NCI-H2081 (cell line): ENCODE measurements at regions not wholly inside any gene's neighbourhood (a gene's known extent, or its start where the extent isn't known, plus 50 kb on each side); places are given as distances from the start of the nearest gene placed in this dataset.
"Not testable (repeated sequence)": the region's sequence is repeated elsewhere in the genome, so short reads cannot be mapped to it uniquely, and the experiment has no call there.

ENCODE experiments used
- DNase-seq, 2 experiments: peaks; one replicate each; lab custom pipeline; 2025; lab: John Stamatoyannopoulos, UW

DNA sequence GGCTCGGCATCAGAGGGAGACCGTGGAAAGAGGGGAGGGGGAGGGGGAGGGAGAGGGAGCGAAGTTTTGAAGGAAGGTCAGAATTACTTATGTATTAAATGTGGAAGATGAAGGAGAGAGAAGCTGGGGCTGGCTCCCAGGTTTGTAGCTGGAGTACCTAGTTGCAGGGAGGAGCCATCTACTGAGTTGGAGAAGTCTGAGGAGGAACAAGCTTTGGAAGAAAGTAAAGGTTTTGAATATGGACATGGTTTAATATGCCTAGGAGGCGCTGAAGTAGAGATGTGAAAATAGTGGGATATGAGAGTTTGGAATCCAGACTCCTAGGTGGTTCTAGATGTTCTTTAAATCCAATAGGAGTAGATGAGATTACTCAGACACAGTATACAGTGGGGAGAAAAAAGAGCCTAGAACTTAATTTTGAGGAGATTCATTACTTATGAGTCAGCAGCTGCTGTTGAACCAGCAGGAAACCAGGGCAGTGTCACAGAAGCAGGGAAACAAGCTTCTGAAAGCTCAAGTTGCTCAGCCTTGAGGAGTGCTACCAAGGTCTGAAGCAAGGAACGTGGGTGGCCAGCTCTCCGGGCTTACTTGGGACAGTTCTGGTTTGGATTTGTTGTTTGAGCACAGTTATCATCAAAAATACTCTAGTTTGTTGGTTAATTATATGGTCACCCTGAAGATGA is 149.3 kb downstream of the UTRN start:
- DNase-seq, result no peak

DNA sequence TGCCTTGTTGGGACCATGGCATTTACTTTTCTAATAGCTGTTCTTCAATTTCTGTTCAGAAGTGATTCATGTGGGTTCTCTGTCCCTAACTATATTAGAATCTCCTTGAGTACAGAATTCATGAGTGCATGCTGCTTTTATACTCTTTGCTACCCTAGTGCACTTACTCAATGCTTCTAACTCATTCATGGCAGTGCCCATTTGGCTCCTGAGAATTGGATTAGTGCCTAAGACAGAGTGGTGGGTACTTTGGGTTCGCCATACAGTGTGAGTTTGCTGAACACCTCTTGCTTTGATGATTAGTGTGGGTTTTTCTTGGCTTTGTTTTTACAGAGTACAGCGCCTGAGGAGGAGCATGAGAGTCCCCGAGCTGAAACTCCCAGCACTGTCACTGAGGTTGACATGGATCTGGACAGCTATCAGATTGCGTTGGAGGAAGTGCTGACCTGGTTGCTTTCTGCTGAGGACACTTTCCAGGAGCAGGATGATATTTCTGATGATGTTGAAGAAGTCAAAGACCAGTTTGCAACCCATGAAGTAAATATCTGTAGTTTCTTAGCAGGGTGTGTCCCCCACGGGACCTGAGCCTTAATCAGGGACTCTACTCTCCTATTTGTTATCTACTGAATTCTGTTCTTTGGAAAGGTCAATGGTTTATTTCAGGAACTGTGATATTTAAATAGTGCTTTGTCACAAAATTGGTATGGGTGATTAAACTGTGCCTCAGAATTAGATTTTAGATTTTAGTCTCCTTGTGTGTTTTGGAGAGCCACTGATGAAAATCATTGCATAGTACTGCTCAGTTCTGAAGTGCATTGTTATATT is 150.7 kb downstream of the UTRN start:
- DNase-seq, result no peak

DNA sequence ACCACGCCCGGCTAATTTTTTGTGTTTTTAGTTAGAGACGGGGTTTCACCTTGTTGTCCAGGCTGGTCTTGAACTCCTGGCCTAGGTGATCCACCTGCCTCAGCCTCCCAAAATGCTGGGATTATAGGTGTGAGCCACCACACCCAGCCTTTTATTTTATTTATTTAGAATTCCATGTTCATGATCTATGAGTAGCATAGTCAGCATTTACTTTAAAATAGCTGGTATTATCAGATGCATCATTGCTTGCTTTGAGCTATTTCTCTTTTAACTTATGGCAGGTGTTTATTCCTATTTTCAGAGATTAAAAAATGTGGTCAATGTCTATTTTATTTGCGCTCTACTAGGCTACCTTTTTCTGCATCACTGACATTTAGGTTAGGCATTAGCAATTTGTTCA is 152.0 kb downstream of the UTRN start:
- no peak for DNase-seq

DNA sequence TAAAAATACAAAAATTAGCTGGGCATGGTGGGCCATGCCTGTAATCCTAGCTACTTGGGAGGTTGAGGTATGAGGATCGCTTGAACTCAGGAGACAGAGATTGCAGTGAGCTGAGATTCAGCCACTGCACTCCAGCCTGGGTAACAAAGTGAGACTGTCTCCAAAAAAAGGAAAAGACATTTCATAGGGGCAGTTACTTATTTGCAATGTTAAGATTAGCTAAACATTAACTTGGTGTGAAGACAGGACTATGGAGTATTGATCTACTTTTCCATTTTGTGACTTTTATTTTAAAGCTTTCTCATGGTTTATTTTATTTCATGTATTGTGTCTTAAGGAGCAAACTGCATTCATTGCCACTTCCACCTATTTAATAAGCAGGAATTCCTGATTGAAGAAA is 153.0 kb downstream of the UTRN start:
- no peak for DNase-seq

DNA sequence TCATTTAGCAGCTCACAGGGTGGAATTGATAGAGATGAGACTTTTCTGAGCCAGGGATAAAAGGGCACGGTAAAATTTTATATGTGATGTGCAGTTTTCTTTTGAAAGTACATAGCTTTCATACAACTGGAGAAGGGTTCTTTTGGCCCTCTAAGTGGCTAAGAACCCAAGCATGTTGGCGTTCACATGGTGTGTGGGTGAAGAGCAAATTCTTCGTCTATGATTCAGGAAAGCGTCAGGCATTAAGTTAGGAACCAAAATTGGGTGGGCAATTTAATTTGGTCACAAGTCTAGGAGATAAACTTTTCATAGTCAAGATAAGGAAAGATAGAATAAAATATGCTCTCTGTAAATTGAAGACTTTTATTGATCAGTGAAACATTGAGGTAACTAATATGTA is 153.9 kb downstream of the UTRN start:
- DNase-seq, result no peak

DNA sequence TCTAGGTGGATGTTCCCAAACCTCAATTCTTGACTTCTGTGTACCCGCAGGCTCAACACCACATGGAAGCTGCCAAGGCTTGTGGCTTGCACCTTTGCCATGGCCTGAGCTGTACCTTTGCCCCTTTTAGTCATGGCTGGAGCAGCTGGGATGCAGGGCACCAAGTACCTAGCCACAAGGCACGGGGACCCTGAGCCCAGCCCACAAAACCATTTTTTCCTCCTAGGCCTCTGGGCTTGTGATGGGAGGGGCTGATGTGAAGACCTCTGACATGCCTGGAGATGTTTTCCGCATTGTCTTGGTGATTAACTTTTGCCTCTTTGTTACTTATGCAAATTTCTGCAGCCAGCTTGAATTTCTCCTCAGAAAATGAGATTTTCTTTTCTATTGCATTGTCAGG is 156.7 kb downstream of the UTRN start:
- DNase-seq, result not testable (repeated sequence)

DNA sequence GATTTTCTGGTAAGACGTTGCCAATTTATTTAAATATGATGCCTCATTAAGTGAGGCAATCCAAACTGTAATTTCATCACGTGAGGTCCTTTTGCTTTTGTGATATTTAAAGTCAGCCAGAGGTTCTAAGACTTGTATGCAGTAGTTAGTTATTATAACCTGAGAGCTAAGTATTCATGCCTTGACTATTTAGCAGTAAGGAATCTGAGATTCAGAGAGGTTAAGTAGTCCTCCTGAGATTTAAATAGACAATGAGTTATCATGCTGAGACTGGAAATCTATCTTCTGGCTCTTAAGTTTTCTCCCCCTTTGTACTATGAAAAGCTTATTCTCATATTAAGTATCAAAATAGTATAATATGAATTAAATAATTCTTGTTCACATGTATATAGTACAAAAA is 158.0 kb downstream of the UTRN start:
- no peak for DNase-seq

DNA sequence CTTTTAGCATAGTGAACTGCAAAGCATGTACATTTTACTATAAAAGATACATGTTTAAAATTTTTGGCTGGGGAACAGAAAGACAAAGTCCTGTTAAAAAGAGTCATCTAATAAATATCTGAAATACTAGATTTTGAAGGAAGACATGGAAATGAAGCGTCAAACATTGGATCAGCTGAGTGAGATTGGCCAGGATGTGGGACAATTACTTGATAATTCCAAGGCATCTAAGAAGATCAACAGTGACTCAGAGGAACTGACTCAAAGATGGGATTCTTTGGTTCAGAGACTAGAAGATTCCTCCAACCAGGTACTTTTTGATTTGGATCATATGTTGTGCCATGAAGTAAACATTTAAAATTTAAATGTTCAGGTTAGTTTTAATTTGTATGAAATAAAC is 162.3 kb downstream of the UTRN start:
- no peak for DNase-seq

DNA sequence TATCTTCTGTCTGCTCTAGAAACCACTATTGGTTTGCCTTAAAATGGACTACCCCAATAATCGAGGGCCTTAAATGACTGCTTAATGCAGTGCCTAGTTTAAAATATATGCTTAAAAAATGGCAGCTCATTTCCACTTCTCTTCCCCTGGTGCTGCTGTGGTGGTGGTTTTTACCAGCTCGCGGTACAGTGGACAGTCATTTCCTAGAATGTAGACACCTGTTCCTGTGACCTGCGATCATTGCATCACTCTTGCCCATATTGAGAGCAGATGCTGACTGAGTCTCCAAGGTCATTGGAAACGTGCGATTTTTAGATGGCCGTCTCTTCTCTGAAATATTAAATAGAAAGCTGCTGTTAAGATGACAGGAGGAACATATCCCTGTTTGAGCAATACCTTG is 164.1 kb downstream of the UTRN start:
- DNase-seq, result no peak

DNA sequence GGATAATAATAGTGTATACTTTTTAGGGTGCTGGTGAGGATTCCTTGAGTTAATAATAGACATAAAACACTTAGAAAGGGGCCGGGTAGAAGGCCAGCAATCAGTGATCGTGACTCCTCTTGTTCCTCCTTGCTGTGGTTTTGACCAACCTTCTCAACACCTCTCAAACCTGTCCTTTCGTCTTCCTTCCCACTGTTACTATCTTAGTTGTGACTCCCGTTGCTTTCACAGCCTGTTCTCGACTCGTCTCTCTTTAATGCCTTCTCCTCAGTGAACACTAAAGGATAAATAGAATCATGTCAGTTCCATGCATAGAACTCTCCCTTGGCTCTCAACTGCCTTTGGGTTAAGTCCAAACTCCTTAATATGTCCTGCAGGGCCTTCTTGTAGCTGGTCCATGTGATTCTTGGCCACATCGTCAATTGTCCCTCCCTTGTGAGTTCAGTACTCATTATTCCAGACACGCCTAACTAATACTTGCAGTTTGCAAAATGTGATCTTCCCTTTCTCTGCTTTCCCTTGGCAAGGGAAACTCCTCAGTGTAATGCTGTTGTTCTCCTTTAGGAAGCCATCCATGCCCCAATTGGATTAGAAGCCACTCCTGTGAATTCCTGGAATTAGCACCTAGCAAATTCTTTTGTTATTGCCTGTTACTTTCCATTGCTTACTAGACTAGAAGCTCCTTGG is 164.9 kb downstream of the UTRN start:
- DNase-seq, result no peak

DNA sequence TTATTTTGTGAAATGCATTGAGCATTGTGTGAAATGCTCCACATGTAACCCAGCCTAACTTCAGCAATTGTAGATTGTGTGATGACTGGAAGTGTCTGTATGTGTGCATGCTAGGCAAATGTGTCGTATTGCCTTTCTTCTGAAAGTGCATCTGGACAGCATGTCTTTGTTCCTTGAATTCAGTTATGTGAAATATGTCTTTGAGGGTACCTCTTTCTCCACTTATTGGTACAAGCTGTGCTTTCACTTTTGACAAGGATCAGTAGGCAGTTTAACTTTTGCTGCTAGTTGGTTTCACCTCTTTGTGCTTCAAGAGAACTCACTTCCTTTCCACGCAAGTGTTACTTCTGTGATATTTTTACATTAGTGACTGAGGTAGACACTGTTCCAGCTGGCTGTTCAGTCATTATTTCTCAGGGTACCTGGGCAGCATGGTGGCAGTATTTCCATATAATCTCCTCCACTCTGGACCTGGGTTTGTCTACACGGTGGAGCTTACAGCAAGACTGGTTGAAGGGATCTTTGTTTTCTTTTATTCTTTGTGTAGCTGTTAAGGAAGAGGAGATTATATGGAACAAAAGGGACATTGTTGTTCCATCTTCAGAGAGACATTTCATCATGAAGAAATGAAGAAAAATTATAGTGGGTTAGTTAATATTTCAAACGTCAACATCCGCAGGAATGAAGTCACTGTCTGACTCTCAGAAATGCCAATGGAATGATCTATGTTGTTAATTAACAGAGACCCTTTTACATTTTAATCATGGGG is 175.4 kb downstream of the UTRN start:
- no peak for DNase-seq

DNA sequence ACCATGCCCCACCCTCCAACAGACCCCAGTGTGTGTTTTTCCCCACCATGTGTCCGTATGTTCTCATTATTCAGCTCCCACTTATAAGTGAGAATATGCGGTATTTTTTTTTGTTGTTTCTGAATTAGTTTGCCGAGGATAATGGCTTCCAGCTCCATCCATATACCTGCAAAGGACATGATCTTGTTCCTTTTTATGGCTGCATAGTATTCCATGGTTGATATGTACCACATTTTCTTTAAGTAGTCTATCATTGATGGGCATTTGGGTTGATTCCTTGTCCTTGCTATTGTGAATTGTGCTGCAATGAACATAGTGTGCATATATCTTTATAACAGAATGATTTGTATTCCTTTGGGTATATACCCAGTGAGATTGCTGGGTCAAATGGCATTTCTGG is 176.9 kb downstream of the UTRN start:
- no peak for DNase-seq

DNA sequence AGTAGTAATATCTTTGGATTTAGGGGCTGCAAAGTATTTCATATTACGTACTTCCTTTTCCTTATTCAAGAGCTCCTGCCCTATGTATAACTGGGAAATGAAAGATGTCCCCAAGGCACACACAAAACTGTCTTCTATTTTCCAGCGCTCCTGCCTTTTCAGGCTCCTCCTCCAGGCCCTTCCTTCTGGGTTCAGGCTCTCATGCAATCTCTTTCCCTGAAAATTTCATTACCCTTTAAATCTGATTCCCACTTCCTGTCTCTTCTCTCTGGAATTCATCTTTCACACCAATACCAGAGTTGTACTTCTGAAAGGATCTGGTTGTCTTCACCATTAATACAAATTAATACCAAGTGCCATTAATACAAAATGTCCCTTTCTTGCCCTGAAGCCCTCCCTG is 181.6 kb downstream of the UTRN start:
- no peak for DNase-seq

DNA sequence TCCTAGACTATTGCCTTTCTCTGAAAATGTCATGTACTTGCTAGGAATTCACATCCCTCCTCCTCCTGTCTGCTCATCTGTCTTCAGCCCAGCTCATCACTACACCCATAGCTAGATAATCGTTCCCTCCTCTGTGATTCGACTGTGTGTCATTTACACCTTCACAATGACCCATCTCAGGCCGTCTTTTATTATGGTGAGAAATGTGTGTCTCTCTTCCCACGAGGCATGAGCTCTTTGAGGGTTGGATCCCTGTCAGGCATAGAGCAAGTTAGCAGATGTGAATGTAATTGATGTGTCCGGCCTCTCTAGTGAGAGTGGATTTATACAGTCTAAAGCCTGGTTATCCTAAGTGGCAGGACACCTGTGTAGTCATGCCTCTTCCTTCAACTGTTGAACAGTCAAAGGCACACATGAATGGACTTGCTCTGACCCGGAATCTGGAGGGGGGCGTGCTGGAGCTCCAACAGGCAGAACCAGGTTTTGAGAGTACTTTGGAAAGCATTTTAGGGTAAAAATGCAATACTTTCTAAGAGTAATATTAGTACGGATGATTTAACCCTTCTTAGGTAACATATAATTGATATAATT is 182.1 kb downstream of the UTRN start:
- no peak for DNase-seq

DNA sequence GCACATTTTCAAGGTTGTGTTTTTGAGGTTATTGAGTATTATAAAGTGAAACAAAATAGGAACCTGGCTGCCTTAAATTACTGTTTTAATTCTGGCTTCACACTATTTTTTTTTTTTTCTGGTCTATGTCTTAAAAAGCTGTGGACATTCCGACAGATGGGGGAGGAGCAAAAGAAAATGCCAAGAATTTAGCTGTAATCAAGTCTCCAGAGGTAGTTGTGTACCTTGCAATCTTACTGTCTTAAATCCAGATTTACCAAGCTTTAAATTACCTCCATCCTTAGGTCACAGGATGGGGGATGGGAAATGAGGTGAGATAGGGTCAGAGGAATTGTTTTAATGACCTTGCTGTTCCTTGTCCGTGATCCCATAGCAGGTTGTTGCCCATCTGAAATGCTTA is 182.8 kb downstream of the UTRN start:
- DNase-seq, result no peak

DNA sequence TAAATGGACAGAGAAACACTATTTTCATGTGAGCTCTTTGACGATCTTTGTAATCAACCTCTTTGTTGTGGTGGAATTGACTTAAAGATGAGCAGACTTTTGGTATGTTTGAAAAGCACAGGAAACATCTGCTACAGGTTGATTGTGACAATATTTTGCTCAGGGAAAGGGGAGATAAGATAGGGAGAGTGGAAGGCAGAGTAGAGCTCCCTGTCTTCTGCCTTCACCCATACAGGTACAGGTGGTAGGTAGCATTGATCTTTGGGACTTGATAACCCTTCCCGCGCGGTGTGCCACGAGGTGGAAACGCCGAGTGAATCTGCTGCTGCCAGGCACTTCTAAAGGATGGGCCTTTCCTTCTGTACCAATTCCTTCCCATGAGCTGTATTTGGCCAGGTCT is 183.6 kb downstream of the UTRN start:
- no peak for DNase-seq

DNA sequence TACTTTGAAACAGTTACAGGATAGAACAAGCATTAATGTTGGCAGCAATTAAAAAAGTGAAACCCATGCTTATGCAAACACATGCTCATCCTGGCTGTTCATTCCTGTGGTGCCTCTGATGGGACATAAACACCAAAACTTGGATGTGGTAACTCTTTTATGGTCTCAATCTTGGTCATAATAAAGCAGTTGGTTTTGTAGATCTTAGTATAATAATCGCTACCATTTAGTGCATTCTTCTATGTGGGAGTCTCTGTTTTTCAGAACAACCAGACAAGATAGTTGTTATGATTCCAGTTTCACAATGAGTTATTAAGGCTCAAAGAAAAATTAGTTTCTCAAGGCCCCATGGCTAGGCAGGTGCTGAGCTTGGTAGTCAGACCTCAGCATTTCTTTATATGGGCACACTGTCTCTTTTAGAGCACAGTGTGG is 184.0 kb downstream of the UTRN start:
- no peak for DNase-seq

DNA sequence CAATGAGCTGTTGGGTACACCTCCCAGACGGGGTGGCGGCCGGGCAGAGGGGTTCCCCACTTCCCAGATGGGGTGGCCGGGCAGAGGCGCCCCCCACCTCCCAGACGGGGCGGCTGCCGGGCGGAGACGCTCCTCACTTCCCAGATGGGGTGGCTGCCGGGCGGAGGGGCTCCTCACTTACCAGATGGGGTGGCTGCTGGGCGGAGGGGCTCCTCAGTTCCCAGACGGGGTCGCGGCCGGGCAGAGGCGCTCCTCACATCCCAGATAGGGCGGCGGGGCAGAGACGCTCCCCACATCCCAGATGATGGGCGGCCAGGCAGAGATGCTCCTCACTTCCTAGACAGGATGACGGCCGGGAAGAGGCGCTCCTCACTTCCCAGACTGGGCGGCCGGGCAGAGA is 185.1 kb downstream of the UTRN start:
- DNase-seq, result not testable (repeated sequence)

DNA sequence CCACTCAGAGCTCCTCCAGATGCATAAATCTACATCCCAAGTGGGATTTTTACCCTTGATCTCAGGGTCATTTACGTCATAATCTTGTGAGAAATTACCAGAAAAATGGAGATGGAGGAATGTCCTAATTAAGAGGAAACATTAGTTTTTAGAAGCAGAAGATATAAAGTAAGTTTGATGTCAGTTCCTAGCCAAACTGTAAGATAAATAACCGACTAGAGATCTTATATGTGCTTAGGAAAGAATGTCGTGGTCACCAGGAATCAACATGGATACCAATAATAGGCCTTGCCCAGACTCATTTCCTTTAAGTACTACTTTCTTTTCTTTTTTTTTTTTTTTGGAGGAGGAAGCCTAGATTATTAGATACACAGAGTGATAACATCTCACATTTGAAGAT is 186.9 kb downstream of the UTRN start:
- DNase-seq, result no peak

DNA sequence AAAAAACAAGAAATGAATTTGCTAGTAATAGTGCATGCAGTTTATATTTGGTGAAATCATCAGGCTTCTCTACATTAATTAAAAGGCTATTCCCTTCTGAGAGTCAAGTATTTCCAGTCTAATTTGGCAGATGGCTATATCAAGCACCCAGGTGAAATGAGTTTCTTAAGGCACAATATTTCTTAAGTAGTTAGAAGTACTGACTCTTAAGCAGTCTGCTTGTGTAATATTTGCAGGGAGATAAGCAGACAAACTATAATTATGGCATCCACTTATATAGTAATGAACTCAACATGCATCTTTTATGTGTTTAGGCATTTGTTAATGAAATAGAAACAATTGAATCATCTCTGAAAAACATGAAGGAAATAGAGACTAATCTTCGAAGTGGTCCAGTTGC is 189.2 kb downstream of the UTRN start:
- no peak for DNase-seq

DNA sequence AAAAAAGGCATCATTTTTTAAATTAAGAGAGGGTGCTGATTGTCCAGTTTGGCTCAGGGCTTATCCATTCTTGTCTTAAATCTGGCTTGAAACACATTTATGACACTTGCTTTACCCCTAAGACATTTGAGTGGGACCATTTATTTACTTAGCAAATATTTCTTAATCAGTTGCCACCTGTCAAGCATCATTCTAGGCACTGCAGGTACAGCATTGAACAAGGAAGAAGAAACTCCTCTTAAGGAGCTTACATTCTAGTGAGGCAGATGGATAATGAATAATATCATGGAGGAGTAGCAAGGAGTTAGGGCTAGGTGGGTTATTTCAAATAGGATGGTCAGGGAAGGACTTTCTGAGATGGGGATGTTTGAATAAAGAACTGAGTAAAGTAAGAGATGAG is 189.8 kb downstream of the UTRN start:
- DNase-seq, result no peak

DNA sequence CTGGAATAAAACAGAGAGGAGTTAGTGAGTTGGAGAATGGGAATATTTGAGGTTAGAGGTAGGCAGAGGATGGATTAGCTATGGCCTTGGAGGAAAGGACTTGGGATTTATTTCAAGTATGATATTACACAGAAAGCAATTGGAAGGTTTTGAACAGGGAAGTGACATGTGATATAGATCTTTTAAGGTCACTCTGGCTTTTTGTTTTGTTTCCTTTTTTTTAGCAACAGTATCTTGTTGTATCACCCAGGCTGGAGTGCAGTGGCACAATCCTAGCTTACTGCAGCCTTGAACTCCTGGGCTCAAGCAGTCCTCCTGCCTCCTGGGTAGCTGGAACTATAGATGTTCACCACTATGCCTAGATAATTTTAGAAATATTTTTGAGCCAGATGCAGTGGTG is 190.3 kb downstream of the UTRN start:
- DNase-seq, result no peak
